ENCODE measurements at regions not wholly inside any gene's neighbourhood (a gene's known extent, or its start where the extent isn't known, plus 50 kb on each side); places are given as distances from the start of the nearest gene placed in this dataset.

DNA sequence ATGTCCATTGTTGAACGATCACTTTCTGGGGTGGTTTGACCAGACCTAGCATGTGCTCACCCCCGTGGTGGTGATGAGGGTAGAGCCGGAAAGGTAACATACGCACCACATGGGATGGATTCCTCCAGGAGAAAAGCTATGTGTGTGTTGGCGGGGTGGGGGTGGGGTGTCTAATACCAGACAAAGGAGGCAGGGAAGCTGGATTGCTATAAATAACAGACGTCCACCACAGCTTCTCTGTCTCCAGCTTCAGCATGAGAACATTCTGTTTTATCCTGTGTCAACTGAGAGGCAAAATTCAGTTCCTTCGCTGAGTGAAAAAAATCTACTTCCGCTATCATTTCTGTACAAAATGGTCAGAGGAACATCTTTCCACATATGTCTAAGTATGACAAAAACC lies 151.0 kb downstream of the PCSK1 start:
- no peak for DNase-seq

DNA sequence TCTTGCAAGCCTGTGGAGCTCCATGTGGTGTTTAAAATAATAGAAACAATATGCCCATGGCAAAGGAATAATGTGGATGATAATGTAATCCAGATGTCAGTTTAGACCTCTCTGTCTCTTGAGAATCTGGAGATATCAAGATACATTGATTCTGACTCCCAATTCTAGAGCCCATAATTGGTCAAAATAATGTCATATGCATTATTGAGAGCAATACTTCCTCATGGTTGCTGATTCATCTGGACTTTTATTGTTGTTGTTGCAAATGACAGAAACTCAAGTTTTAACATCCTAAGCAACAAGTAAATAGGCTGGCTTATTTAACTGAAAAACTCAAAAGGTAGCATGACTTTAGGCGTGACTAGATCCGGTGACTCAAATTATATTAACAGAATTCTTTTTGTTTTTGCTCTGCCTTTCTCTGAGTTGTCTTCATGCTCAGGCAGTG lies 152.1 kb downstream of the PCSK1 start:
- DNase-seq, result no peak

DNA sequence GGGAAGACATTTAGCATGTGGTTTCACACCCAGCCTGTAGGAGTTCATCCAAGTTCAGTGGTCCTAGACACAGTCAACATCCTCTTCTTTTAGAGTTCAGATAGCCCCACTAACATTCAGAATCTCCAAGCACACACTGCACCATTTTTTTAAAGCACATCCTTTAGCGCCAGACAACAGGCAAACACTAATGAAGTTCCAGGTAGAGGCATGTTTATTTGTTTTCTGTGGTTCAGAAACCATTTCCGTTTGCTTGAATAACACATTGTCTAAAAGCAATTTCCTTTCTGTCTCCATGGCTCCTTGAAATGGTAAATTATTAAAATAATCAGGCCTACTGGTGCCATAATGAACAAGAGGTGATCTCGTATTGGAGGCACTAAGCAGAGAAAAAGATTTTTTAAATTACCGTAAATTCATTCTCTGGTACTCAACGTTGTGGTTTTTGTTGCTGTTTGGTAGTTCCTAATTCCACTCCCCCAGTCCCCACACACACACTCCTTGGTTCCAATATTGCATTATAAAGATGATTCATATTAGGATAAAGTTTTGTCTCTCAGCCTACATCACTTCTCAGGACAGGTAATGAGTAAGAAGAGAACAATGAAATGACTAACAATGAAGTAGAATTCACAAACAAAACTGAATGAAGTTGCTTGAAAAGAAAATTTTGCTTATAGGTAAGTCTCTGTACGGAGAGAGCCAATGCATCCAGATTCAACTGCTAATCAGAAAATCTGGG lies 153.1 kb downstream of the PCSK1 start:
- DNase-seq, result peak; percentile 71

DNA sequence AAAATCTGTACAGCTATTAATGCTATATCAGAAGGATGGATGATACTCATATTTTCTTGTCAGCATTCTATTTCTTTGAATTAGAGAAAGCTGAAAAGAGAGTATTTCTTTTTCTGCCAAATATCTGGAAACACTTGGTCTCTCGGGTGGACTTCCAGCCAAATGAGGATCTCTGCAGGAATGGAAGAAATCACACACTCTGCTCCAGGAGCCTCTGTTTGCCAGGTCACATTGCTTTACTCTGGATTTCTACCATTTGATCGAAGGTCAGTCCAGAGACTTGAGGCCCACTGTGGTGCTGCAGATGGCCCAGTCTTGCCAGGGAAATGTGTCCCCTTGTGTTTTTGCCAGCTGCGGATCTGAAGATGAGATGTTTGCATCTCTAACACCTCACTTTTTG lies 154.1 kb downstream of the PCSK1 start:
- no peak for DNase-seq

DNA sequence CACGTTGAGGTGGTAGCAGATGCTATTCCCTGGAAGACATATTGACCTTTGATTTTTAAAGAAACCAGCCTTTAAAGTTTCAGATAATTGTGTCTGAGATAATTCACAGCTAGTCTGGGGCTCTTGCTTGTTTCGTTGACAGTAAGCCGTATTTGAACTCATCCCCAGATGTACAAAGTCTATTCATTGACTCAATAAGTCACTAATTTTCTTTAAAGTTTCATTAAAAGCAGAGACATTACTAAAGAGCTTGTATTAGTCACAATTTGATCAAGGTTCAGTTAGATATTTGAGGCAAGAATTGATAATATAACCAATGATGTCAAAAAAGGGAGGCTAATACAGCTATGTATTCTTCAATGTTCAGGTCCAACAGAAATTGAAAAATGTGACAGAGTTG lies 158.0 kb downstream of the PCSK1 start:
- no peak for DNase-seq

DNA sequence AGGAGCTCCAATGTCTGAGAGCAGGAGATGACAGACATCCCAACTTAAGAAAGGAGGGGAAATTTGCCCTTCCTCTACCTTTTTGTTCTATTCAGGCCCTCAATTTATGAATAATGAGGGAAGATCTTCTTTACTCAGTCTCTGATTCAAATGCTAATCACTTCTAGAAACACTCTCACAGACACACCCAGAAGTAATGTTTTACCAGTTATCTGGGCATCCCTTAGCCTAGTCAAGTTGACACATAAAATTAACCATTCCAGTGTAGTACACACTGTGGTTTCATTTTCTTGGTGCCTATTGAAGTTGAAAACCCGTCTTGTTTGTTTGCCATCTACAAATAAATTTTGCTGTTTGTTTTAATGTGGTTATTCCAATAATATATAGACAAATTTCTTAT lies 167.6 kb downstream of the PCSK1 start:
- no peak for DNase-seq

DNA sequence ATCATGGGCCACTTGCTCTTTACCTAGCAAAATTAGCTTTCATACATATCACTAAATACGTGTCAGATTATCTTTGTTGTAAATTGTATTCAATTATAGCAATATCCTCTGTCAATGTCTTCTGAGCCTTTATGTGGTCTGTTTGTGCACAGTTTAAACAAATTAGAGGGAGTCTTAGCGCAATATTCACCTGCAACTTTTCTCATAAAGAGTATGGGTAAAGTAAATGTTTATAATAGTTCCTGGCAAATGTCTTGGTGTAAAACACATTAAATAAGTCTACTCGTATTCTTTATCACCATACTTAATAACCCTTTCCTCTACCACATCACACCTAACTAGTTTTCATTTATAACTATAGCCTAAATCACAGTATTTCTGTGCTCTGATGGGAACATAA lies 169.0 kb downstream of the PCSK1 start:
- no peak for DNase-seq

DNA sequence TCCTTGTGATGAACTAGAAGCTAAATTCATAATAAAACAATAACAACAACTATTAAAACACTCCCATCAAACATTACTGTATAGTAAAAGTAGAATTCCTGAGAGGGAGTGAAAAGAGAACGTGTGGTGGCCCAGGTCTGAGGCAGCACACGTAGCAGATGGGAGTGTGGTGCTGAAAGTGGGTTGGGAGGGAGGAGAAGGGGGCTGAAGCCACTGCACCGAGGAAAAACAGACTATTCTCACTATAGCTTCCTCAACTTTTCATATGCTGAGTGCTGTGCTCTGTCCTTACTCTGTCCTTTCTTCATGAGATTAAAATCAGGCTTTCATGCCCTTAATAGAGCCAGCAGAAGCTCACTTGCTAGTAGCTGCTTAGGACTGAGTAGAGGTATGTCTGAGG lies 170.9 kb downstream of the PCSK1 start:
- no peak for DNase-seq

DNA sequence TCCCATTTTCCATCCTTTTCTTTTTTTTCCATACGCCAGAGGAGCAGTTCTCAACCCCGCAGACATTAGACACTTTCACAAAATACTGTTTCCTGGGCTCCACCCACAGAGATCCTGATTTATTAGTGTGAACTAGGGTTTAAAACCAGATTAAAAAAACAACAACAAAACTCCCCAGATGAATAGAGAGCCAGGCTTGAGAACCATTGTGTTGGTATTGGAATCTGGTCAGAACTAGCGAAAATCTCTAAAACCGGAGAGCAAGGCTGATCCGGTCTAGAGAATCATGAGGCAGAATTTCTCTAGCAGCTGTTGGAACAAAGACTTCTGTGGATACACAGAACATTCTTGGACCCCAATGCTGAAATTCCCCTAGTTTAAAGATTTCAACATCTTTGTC lies 173.0 kb downstream of the PCSK1 start:
- DNase-seq, result no peak

DNA sequence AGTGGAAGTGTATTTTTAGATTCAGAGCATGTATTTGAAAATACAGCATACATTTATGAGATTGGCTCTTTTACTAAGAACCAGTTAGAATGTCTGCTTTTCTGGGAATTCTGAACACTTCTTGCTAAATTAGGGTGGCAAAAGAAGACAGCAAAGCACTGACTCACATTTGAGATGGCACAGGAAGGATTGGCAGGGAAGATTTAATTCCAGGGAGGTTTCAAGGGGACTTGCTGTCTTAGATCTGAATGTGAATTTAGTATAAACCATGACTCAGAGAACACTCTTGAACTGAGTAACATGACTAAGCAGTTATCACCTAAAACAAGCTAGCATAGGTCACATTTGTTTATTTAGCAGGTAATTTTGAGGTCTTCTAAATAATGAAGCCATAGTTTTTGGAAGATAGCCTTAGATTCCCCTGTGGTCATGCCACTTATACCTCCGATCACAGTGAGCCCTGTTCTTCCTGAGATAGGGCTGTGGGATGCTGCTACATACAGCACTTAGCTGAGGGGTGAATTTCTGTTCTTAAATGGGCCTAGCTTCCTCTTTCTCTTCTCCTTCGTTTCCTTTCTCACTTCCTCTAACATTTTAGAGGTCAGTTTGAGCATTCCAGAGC lies 173.8 kb downstream of the PCSK1 start:
- DNase-seq, result peak; percentile 71

DNA sequence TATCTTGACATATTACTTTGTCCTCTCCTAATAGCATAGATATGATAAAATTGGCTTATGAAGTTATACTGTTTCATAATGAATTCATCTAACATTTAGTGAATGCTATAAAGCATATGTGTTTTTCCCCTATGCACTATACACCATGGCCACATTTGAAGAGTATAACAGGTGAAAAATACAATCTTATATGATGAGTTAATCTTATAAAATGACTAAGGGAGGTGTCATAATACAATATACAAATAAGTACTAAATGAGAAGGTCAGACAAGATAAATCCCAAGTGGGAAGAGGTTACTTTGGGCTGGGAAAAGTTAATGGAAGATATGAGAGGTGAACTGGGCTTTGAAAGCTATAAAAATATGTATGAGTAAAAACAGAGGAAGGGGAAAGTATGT lies 174.4 kb downstream of the PCSK1 start:
- DNase-seq, result no peak

DNA sequence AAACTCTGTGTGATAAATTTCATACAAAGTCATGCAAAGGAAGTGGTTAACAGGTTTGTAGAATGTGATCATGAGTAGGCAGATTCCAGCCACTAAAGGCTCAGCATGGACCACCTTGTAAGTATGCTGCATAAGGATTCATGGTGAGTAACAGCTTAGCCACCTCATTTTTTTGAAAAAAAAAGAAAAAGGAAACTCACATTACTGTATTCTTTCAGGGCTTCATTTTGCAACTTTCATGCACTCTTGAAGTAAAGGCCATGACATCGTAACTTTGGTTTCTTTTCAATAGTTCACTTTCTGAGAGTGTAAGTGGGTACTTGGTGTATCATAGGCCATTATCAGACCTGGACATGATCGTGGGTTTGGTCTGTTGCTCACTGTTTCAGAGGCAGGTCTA lies 175.1 kb downstream of the PCSK1 start:
- peak; percentile 89 for DNase-seq

DNA sequence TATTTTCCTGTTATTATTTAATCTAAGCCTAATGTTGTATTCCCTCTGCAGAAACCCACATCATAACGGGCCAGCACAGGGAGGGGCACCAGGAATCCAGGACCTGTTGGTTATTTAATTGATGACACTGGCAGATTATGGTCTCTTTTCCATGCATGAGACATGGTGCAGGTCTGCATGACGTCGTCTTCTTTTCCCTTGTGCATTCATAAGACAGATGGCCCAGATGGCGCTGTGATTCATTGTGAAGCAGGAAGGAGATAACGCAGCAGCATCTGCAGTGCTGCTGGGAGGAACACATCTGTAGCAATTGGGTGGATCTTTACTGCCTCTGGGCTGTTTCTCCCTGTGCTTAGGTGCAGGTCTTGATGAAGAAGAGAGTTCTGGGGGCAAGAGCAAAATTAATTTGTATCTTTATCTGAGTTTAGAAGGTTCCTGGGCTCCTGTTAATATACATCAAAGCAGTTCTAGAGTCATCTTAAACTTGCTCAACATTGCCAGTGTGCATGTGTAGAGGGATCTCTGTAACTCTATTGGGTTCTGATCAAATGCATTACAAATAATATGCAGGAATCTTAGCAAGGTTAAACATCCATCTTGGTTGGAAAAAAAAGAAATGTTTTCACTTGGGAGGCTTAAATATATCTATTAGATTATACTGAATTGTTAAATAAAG lies 176.1 kb downstream of the PCSK1 start:
- DNase-seq, result peak; percentile 95

DNA sequence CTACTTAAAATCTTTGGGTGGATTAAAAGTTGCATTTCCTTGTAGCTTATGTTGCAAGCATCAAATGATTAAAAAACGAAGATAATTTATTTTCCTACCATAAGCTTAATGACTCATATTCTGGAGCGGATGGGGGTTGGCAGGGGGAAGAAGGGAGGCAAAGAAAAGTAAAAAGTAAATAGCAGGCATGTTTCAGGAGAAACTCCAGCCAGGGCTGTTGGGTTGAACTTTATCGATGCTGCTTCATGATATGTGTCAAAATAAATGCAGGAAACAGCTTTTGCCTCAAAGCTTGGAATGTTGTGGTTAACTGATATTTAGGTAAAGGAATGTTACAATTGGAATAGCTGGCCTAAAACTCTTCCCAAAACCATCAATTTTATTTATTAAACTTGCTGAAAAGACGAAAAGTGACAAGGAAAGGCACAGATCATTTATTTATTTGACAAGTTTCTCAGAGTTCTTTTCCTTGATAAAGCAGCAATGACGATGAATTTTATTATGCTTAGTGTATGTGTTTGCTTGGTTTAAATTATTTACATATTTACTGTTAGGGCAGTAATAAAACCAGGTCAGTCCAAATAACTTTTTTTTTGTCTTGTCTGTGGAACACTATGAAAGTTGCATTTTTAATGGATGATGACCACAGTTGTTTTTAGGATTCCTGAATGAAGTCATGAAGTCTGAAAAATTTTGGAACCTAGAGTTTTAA lies 177.9 kb downstream of the PCSK1 start:
- peak; percentile 90 for DNase-seq

DNA sequence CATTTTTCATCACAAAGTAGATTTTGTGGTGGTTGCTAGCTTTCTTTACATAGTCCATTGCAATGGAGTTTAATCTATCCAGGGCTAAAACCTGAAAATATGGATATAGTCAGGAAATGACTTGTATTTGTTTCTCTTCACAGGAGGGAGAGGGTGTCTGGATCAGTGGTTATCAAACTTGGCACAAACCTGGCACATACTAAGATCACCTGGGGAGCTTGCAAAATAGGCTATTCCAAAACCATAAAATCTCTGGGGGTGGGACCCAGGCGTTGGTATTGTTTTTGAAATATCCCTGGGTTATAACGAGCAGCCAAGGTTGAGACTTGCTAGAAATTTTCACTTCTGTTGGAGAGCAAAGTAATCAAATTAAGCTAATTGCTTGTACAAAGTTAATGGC lies 179.9 kb downstream of the PCSK1 start:
- no peak for DNase-seq

DNA sequence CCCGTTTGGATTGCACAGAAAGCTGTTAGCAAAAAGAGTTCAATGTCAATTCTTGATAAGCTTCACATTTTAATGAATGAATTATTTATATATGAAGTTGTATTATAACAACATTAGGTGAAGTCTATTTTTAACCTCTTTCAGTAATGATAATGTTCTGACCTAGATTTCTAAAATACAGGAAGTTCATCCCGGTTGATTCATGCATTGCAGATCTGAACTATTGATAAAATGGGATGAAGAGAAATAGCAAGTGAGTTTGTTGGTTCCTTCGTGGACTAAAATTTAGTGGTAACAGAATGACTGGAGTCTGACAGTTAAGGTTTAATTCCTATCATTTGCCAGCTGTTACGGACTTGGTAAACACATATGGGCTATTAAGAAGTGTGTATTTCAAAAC lies 180.5 kb downstream of the PCSK1 start:
- peak; percentile 24 for DNase-seq

DNA sequence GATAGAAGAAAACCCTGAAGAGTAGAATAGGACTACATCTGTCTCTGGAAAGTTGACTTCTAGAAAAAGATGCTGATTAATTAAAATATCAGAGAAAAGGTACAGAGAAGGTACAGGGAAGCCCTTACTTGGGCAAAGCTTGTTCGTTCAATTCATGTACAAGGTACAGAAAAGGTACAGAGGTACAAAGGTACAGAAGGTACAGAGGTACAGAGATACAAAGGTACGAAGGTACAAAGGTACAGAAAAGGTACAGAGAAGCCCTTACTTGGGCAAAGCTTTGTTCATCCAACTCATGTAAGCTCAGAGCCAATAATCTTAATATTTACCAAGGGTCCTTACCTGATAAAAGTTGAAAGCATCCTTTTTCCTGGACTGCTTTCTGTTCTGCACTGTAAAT lies 182.3 kb downstream of the PCSK1 start:
- DNase-seq, result no peak

DNA sequence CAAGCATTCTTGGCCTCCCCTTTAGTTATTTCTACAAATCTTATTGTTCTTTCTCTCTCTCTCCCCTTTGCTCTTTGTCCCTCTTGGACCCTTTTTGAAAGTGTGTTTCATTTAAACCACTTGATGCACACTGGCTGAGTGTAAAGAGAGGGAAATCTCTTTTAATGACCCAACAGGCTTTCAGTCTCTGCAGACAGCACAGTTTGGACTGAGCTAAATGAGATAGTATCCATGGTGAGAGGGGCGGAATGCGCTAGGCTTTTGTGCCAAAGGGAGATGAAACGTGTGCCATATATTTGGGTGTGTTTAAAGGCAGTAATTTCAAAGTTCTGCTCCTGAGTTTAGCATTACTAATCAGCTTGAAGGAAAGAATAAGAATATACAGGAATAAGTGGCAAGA lies 184.9 kb downstream of the PCSK1 start:
- DNase-seq, result no peak

DNA sequence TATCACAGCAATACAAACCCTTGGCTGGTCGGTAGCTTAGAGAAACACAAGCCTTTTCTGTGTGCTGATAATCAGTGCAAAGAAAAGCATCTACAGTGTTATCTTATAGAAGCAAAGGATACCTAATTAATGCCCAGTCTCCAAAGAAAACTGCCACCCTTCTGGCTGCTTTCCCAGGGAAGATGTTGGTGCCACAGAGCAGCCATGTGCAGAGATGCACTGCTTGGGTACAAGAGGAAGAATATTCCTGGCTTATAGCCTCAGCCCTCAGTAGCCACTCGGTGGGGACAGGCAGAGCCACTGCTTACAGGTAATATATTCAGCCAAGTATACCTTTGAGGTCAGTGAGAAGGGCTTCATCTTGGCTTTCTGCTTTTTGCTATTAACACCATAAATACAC lies 185.3 kb downstream of the PCSK1 start:
- DNase-seq, result no peak

DNA sequence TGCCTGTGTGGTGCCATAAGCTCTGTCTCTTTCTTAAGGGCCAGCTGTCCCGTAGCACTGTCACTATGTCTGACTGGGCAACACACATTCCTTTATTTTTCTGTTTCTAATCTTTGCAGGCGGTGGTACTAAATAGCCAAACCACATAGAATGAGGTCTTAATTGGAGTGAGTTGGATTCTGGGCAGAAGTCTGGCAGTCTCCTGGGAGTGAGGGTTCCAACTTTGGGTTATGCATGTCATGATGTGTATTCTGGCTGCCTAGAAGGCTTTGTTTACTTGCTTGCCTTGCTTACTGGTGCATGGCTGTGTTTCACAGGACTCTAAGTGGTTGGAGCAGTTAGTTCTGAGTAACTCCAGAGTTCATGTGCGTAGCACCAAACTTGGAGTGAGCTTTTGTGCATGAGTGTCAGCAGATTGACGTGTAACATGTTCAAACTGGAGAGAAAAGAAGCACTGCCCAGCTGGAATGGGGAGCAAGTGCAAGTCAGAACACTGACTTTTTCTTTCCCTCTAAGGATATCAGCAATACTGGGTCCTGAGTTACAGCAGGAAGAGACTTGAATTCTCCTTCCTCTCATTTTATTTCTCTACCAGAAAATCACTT lies 185.8 kb downstream of the PCSK1 start:
- DNase-seq, result no peak

DNA sequence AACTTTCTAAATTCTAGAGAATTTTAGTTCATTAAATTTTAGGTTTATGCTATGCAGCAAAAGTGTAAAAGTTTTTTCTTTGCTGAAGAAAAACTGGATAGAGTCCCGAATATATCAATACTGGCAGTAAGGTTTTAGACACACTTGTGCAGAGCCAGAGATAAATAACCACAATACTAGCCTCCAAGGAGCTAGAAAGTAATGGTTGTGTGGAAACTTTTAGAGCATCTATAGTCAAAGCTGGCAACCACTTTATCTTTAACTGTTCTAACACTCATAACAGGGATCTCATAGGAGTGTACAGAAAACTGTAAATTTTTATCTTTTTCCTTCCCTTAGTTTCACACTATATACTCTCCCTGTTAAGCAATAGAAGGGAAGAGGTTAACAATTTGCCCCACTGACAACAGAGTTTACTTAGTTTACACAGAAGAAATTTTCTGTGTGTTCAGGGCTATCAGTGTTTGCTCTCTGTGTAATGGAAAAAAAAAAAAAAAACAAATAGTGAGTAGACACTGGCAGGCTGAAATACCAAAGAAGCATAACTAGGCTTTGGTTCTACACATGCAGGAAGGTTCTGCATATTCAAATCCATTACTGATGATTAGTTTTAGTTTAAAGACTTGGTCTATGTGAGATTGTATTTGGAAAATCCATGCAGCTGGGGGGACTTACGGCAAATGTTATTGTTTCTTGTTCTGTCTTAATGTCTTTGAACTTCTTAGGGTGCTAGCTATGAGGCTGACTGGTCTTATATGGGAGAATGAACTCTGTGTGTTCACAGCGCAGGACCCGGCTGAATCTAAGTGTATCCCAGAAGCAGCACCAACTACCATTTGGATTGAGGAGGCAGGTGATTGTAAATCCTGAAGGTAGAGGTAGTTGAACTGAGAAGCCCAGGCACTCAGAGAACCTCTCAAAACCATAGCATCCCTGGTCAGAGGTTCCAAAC lies 187.6 kb downstream of the PCSK1 start:
- DNase-seq, result no peak

DNA sequence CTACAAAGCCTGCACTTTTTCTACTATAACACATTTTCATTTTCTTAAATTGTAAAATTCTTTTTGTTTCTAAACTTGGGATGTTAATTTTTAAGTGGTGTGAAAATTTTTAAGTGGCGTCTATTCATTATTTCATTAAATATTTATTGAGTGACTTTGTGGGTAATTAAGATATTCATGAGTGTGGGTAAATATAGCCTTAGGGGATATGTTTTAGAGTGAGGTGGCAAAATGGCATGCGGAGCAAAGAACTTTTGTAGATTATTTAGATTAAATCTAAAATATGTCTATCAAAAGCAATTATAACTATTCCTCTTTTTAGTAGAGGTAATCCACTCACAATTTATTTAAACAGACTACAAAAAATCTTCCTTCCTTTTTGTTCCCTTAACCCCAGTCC lies 188.4 kb downstream of the PCSK1 start:
- no peak for DNase-seq

All from HCEC 1CT (cell line).